Vagina (tissue), 2 donors: ENCODE measurements at regions not wholly inside any gene's neighbourhood (a gene's known extent, or its start where the extent isn't known, plus 50 kb on each side); places are given as distances from the start of the nearest gene placed in this dataset.

ENCODE experiments used
- CTCF ChIP-seq, 3 experiments: fragments of 450-650 bp in 2 of 3; fragments of 200-600 bp in 1 of 3; sonication (generic) in 1 of 3; IDR thresholded peaks; one replicate each; pipeline ENCODE4 v1.5.1; 2017 to 2019; ENCODE audit warnings: antibody characterized with exemption in 3 of 3, mild to moderate bottlenecking in 2 of 3, moderate library complexity in 2 of 3
- POLR2A ChIP-seq, 2 donors: fragments of 450-650 bp; IDR thresholded peaks; one replicate each; pipeline ENCODE4 v1.6.1; 2017; ENCODE audit warnings: antibody characterized with exemption in 2 of 2, mild to moderate bottlenecking in 2 of 2, moderate library complexity in 2 of 2
- POLR2AphosphoS5 ChIP-seq, 2 donors: sonication (generic); formaldehyde crosslinking; IDR thresholded peaks; one replicate each; pipeline ENCODE4 v1.9.0; 2017; ENCODE audit warnings: antibody characterized with exemption in 2 of 2, mild to moderate bottlenecking in 2 of 2, low read depth in 1 of 2; ENCODE audit not compliant: insufficient read depth in 1 of 2

- TF ChIP-seq CTCF (IDR thresholded peaks at IDR 0.05) = no peak
- TF ChIP-seq POLR2AphosphoS5 (IDR thresholded peaks at IDR 0.05; ENCODE audit: insufficient read depth in 1 of 2, low read depth in 1 of 2) = no peak
- TF ChIP-seq POLR2A (IDR thresholded peaks at IDR 0.05) = no peak
Observed at GRCh38 chr2:146412625-146413024, 1432.2 kb upstream of the ACVR2A start.
